CD4-positive, alpha-beta T cell treated with Interleukin-2 at 100 ng/mL for 4 hours (primary cell): ENCODE measurements at regions not wholly inside any gene's neighbourhood (a gene's known extent, or its start where the extent isn't known, plus 50 kb on each side); places are given as distances from the start of the nearest gene placed in this dataset.

Experiments
- DNase-seq: peaks from one replicate; pipeline ENCODE4 v3.0.0-alpha.2; 2020; ENCODE audit warnings: low spot score

- no peak for DNase-seq
Observed at GRCh38 chr7:41175435-41175834, 527.5 kb downstream of the INHBA start.

GRCh38 chr7:41174521-41174920 lies 528.4 kb downstream of the INHBA start:
- no peak for DNase-seq

- no peak for DNase-seq
Observed at GRCh38 chr7:41170466-41170865, 532.4 kb downstream of the INHBA start.

- no peak for DNase-seq
Observed at GRCh38 chr7:41169317-41169716, 533.6 kb downstream of the INHBA start.

- DNase-seq, result no peak
Observed at GRCh38 chr7:41167836-41168235, 535.1 kb downstream of the INHBA start.

- no peak for DNase-seq
Observed at GRCh38 chr7:41164440-41164839, 538.5 kb downstream of the INHBA start.

- no peak for DNase-seq
Observed at GRCh38 chr7:41163991-41164390, 538.9 kb downstream of the INHBA start.

- no peak for DNase-seq
Observed at GRCh38 chr7:41162612-41163011, 540.3 kb downstream of the INHBA start.

- no peak for DNase-seq
Observed at GRCh38 chr7:41161041-41161587, 541.8 kb downstream of the INHBA start.

GRCh38 chr7:41156268-41156667 lies 546.6 kb downstream of the INHBA start:
- DNase-seq, result no peak

- no peak for DNase-seq
Observed at GRCh38 chr7:41153268-41153667, 549.6 kb downstream of the INHBA start.

- no peak for DNase-seq
Observed at GRCh38 chr7:41152179-41152678, 550.7 kb downstream of the INHBA start.

- no peak for DNase-seq
Observed at GRCh38 chr7:41149576-41149975, 553.3 kb downstream of the INHBA start.

- no peak for DNase-seq
Observed at GRCh38 chr7:41148521-41148951, 554.4 kb downstream of the INHBA start.

GRCh38 chr7:41147606-41148485 lies 555.0 kb downstream of the INHBA start:
- DNase-seq, result no peak

- DNase-seq, result no peak
Observed at GRCh38 chr7:41146429-41146828, 556.5 kb downstream of the INHBA start.

GRCh38 chr7:41145656-41146055 lies 557.2 kb downstream of the INHBA start:
- no peak for DNase-seq

GRCh38 chr7:41142904-41143473 lies 559.9 kb downstream of the INHBA start:
- DNase-seq, result no peak

- no peak for DNase-seq
Observed at GRCh38 chr7:41139789-41140188, 563.1 kb downstream of the INHBA start.

- no peak for DNase-seq
Observed at GRCh38 chr7:41136551-41136950, 566.3 kb downstream of the INHBA start.

GRCh38 chr7:41135511-41135910 lies 567.4 kb downstream of the INHBA start:
- DNase-seq, result no peak

- DNase-seq, result no peak
Observed at GRCh38 chr7:41134300-41135255, 568.3 kb downstream of the INHBA start.
